ENCODE measurements at regions not wholly inside any gene's neighbourhood (a gene's known extent, or its start where the extent isn't known, plus 50 kb on each side); places are given as distances from the start of the nearest gene placed in this dataset.

DNA sequence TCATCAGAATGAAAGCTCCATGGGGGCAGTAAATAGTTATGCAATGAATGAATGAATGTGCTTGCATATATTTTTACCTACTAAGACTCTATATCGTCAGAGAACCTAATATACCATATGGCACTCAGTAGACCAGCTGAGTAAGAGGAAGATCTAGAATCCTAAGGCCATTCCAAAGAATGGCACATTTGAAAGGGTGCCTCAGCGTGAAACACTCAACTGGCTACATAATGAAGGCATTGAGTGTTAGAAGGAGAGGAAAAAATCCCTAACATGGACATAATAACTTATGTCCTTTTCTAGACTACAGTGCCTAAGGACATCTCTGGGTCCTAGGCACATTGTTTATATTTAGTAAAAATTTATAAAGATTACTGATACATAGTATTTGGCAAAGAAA, 61.7 kb upstream of the ARID2 start:
- TF ChIP-seq, protein P1, sequence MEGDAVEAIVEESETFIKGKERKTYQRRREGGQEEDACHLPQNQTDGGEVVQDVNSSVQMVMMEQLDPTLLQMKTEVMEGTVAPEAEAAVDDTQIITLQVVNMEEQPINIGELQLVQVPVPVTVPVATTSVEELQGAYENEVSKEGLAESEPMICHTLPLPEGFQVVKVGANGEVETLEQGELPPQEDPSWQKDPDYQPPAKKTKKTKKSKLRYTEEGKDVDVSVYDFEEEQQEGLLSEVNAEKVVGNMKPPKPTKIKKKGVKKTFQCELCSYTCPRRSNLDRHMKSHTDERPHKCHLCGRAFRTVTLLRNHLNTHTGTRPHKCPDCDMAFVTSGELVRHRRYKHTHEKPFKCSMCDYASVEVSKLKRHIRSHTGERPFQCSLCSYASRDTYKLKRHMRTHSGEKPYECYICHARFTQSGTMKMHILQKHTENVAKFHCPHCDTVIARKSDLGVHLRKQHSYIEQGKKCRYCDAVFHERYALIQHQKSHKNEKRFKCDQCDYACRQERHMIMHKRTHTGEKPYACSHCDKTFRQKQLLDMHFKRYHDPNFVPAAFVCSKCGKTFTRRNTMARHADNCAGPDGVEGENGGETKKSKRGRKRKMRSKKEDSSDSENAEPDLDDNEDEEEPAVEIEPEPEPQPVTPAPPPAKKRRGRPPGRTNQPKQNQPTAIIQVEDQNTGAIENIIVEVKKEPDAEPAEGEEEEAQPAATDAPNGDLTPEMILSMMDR (IDR thresholded peaks at IDR 0.05; ENCODE audit: low read length), result no peak
- TF ChIP-seq EZH2 (optimal IDR thresholded peaks at IDR 0.05; ENCODE audit: low read depth, low read length), result no peak

Measured in MM.1S (cell line).